Pancreas (tissue), 10 donors: ENCODE measurements at regions not wholly inside any gene's neighbourhood (a gene's known extent, or its start where the extent isn't known, plus 50 kb on each side); places are given as distances from the start of the nearest gene placed in this dataset.

Experiments
- ATAC-seq, 4 donors: fragments of 200-7000 bp; cut with Tn5 transposase; one replicate each; pipeline versions ENCODE4 v1.8.0 to v1.9.1; 2020; ENCODE audit warnings: mild to moderate bottlenecking in 4 of 4, moderate library complexity in 4 of 4
- DNase-seq, 6 donors: peaks; one replicate each; pipeline ENCODE4 v3.0.0-alpha.2; 2020
- FAIRE-seq: peaks from 2 replicates; lab custom pipeline; 2012; peaks lifted over from hg19 to GRCh38; lab: Jason Lieb, UNC
- H3K27ac ChIP-seq, 4 donors: fragments of 200-600 bp; sonication (generic); 1 replicate in 3 of 4; 2 replicates in 1 of 4; pipeline versions ENCODE4 v1.5.0 to v1.8.0; 2020
- H3K27me3 ChIP-seq, 4 donors: fragments of 200-600 bp; one replicate each; pipeline ENCODE4 v1.8.0; 2021
- H3K36me3 ChIP-seq, 3 donors: fragments of 200-600 bp; sonication (generic) in 1 of 3; one replicate each; pipeline versions ENCODE4 v1.5.0 to v1.8.0; 2020 to 2021
- H3K4me1 ChIP-seq, 3 donors: fragments of 200-600 bp; one replicate each; pipeline ENCODE4 v1.8.0; 2021
- H3K4me3 ChIP-seq, 4 donors: fragments of 200-600 bp; sonication (generic) in 2 of 4; one replicate each; pipeline versions ENCODE4 v1.5.0 to v1.8.0; 2020 to 2021
- H3K9me3 ChIP-seq, 4 donors: fragments of 200-600 bp; one replicate each; pipeline ENCODE4 v1.8.0; 2021
- WGBS, 2 donors: extraction: QIAGEN DNeasy Blood & Tissue Kit; methylation state at CpG; one replicate each; pipeline ENCODE4 v1.1.7; 2013; 5-methylcytosine and 5-hydroxymethylcytosine counted together
- intact Hi-C, 3 donors: fragments of 100-400 bp; cut with DNase I; formaldehyde crosslinking; loops; one replicate each; pipeline versions ENCODE4 v1.11.1 to v1.14.2; 2022
- TF ChIP-seq, protein P1 (sequence below), 4 donors: fragments of 200-600 bp; sonication (generic) in 3 of 4; IDR thresholded peaks; one replicate each; pipeline versions ENCODE4 v1.5.0 to v1.8.0; 2021; ENCODE audit warnings: antibody characterized with exemption in 4 of 4
- donor health status: healthy with polysubstance abuse.
- donor health status: DM: no; HTN: no; CAD: no; lungs with moderate emphysema.
- donor health status: DM: no; HTN: no; CAD: no.
- donor health status: control.
- donor health status: control.
- donor health status: Bipolar disorder and iron deficiency.
- donor health status: DM: yes; HTN: yes; CAD: no.
- donor health status: DM: no; HTN: no; CAD: no.
- donor health status: DM: no; HTN: no; CAD: no.
- donor health status: DM: yes; HTN: yes; CAD: no.

DNA sequence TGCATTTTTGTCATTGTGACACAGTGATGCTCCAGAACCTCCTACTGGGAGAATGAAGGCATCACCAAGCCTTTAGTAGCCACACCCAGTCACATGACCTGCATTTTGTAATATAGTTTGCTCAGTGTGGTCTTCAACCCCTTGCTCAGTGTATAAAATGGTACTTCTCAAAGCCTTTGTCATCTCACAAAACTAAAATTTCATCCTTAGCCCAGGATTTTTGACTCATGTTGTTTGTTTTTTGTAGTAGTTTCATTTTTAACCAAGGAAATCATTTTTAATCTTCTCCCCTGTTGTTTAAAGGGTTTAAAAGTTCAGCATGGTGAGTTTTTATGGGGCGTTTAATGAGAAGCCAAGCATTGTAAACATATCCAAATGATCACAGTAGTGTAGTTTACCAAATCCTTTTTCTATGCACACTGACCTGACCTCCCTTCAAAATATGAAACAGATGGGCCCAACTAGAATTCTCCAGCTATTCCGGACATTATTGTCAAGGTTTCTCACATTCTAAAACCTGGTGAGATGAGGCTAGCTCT lies 123.5 kb upstream of the IL12A start:
- Histone ChIP-seq H3K4me1 (no peaks in the 10 kb centered on the region), H3K27ac (no peak overlapping the region), H3K36me3 (no peaks in the 10 kb centered on the region), H3K27me3 (no peaks in the 10 kb centered on the region), H3K9me3 (no peaks in the 10 kb centered on the region), H3K4me3 (no peak overlapping the region)
- 64 to 71% methylated on average over 2 of the region's 2 CpGs for WGBS, 2 donors
- intact Hi-C loops: no loop called here
- no peak for DNase-seq
- TF ChIP-seq, protein P1, sequence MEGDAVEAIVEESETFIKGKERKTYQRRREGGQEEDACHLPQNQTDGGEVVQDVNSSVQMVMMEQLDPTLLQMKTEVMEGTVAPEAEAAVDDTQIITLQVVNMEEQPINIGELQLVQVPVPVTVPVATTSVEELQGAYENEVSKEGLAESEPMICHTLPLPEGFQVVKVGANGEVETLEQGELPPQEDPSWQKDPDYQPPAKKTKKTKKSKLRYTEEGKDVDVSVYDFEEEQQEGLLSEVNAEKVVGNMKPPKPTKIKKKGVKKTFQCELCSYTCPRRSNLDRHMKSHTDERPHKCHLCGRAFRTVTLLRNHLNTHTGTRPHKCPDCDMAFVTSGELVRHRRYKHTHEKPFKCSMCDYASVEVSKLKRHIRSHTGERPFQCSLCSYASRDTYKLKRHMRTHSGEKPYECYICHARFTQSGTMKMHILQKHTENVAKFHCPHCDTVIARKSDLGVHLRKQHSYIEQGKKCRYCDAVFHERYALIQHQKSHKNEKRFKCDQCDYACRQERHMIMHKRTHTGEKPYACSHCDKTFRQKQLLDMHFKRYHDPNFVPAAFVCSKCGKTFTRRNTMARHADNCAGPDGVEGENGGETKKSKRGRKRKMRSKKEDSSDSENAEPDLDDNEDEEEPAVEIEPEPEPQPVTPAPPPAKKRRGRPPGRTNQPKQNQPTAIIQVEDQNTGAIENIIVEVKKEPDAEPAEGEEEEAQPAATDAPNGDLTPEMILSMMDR (IDR thresholded peaks at IDR 0.05): no peak
- ATAC-seq: no peak
- FAIRE-seq: no peak

DNA sequence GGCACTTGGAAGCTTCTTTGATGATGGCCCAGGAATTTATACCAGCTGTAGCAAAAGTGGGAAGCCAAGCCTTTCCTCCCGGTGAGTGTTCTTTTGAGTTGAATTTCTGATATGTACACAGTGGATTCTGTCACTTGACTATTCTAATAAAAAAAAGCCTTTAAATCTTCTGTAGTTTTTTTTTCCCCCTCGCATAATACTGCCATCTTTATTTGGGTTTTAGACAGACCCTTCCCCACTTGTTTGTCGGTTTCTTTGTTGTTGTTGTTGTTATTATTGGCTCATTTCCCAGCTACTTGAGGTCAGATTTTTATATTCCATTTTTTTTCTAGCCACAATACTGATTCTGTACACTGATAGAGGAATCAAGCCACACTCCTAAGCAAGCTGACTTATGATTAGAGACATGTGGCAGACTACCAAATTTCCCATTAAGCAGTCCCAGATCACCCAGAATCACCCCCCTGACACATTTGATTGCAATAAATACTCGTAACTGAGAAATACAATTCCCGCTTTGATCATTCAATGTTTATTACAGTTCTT lies 122.4 kb upstream of the IL12A start:
- no peaks in the 10 kb centered on the region for H3K9me3 ChIP-seq
- DNase-seq: no peak
- WGBS, 2 donors: 65 to 79% methylated on average over 5 of the region's 5 CpGs
- no peaks in the 10 kb centered on the region for H3K4me1 ChIP-seq
- no peak for FAIRE-seq
- H3K27ac ChIP-seq: no peak overlapping the region
- no peaks in the 10 kb centered on the region for H3K36me3 ChIP-seq
- TF ChIP-seq, protein P1 (IDR thresholded peaks at IDR 0.05): no peak
- no peak overlapping the region for H3K4me3 ChIP-seq
- no peaks in the 10 kb centered on the region for H3K27me3 ChIP-seq
- intact Hi-C loops: no loop called here
- ATAC-seq: no peak

DNA sequence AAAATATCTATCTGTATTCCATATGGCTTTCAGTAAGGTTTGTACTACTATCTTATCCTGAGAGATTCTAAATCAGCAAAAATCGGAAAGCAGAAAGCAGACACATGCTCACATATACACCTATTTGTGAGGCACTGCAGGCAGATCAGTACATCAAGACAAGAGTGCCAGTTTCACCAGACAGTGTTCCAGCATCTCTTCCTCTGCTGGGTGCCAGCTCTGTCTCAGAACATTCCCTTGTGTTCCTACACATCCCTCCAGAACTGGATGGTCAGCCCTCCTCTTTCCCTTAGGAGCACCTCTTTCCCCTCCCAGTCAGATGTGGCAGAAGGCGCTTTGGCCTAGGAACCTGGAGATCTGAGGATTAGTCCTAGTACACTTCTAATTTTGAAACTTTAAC lies 121.3 kb upstream of the IL12A start:
- no peaks in the 10 kb centered on the region for H3K27me3 ChIP-seq
- WGBS, 2 donors: 72 to 79% methylated on average over 2 of the region's 2 CpGs
- intact Hi-C loops: no loop called here
- no peak for ATAC-seq
- TF ChIP-seq, protein P1 (IDR thresholded peaks at IDR 0.05): no peak
- H3K27ac ChIP-seq: no peak overlapping the region
- no peak for FAIRE-seq
- no peaks in the 10 kb centered on the region for H3K36me3 ChIP-seq
- DNase-seq: no peak
- no peaks in the 10 kb centered on the region for H3K4me1 ChIP-seq
- no peak overlapping the region for H3K4me3 ChIP-seq
- no peaks in the 10 kb centered on the region for H3K9me3 ChIP-seq

DNA sequence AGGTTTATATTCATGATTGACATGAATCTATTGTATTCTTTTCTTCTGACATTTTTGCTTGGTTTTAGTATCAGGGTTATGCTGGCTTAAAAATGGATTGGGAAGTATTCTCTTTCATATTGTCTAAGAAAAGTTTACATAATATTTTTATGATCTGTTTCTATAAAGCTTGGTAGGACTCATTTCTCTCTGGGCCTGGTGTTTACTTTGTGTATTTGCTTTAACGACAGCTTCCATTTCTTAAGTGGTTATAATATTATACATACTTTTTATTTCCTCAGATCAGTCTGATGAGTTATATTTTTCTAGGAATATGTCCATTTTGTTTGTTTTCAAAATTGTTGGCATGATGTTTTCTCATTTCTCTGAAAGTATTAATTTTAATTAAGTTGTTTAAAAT lies 117.9 kb upstream of the IL12A start:
- TF ChIP-seq, protein P1 (IDR thresholded peaks at IDR 0.05): no peak
- FAIRE-seq: no peak
- intact Hi-C loops: no loop called here

DNA sequence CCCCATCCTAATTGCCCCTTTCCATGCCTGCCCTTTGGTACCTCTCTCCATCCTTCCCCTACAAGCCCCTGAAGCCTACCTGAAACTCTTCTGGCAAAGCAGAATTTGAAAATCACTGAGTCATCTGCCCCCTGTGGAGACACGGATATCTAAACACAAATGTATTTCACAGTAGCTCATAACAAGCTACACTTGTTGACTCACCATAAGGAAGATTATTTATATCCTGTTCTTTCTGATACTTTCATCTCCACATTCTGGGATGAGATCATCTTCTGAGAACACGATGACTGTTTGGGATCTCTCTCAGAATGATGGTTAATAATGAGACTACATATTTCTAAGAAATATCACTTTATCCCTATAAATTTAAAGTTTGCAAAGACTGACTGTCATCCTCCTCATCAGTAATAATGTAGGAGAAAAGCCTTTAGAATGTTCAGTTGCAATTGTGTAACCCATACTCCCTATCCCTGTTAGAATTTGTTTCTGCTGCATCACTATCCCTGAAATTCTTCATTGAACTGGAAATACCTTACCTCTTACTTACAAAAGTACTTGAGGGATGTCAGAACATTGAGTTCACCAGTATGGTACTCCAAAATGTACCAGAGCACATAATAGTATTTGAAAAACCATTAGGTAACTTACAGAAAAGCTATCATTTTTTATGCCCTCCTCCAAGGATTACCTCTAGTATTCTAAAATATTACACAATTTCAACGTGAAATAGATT lies 116.1 kb upstream of the IL12A start:
- ATAC-seq (no peak), FAIRE-seq (no peak), DNase-seq (no peak)
- intact Hi-C loops: no loop called here
- Histone ChIP-seq H3K9me3 (no peaks in the 10 kb centered on the region), H3K4me1 (no peaks in the 10 kb centered on the region), H3K27ac (no peak overlapping the region), H3K4me3 (no peak overlapping the region), H3K27me3 (no peaks in the 10 kb centered on the region), H3K36me3 (no peaks in the 10 kb centered on the region)
- WGBS, 2 donors: 52 to 59% methylated on average over 3 of the region's 3 CpGs
- TF ChIP-seq, protein P1 (IDR thresholded peaks at IDR 0.05): no peak

More for the DNA sequence above, 117.9 kb upstream of the IL12A start:
- Histone ChIP-seq H3K4me1 (no peaks in the 10 kb centered on the region), H3K27ac (no peak overlapping the region), H3K4me3 (no peak overlapping the region), H3K9me3 (no peaks in the 10 kb centered on the region), H3K36me3 (no peaks in the 10 kb centered on the region), H3K27me3 (no peaks in the 10 kb centered on the region)
- no peak for DNase-seq
- 60 to 63% methylated on average over 1 of the region's 1 CpG for WGBS, 2 donors
- no peak for ATAC-seq
